Hindlimb muscle (tissue), 1 donor: ENCODE measurements at regions not wholly inside any gene's neighbourhood (a gene's known extent, or its start where the extent isn't known, plus 50 kb on each side); places are given as distances from the start of the nearest gene placed in this dataset.
"Not testable (repeated sequence)": the region's sequence is repeated elsewhere in the genome, so short reads cannot be mapped to it uniquely, and the experiment has no call there.

ENCODE experiments used
- DNase-seq: peaks from one replicate; pipeline ENCODE4 v3.0.0-alpha.2; 2013

DNA sequence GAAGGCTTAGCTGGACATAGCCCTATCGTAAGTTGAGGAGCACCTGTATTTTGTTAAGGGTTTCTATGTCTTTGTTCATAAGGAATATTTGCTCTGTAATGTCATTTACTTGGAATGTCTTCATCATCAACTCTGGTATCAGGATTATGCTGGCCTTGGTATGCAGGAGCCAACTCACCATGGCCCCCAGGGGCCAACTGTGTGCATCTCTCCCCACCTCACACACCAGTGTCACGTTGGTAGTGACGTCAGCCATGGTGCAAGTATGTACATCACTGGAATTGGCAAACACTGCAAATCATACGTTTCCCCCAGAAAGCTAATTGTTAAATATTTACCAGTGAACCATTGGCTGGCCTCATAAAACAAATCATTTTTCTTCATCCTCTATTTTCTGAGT is 70.8 kb downstream of the YTHDF1 start:
- DNase-seq = no peak

GRCh38 chr20:63142933-63143332 is 73.0 kb downstream of the YTHDF1 start:
- no peak for DNase-seq

GRCh38 chr20:63141531-63141930 is 74.4 kb downstream of the YTHDF1 start:
- DNase-seq = no peak

DNA sequence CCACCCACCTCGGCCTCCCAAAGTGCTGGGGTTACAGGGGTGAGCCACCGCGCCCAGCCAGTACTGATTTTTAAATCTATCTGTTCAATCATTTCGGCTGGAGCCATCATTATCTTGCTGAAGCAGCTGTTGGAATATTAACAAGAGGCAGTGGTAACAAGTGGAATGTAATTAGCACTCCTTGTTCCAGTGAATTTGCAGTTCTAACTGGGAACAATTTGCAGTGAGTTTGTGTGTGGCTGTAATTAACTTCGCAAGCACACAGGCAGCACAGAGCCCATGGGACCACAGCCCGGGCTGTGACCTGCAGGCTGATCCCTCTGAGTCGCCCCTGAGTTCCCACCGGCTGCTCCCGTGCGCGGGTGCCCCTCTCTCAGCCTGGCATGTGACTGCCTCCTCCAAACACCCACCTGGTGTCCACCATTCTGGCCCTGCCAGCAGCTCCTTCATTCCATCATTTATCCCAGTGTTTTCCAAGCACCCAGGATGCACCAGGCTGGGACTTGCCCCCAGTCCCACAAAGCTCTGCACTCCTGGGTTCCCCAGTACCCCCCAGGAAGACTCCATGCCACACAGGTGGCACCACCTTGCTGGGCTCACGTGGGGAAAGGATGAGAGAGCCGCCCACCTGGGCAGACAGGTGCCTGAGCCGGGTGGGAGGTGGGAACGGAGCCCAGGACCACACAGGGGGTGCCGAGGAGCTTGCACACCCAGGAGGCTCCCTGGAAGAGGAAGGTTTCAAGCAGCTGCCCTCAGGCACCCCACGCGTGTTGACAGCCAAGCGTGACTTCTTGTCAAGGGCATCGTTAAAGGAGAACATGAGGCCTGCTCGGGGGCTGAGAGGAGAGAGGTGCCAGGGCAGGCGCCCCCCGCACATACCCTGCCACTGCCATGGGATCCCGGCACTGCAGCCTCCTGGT is 75.2 kb downstream of the YTHDF1 start:
- DNase-seq = no peak

GRCh38 chr20:63139837-63140236 is 76.1 kb downstream of the YTHDF1 start:
- DNase-seq = no peak

- DNase-seq = no peak
Observed at GRCh38 chr20:63139356-63139755, 76.6 kb downstream of the YTHDF1 start.

- DNase-seq = no peak
Observed at GRCh38 chr20:63138855-63139341, 77.0 kb downstream of the YTHDF1 start.

- no peak for DNase-seq
Observed at GRCh38 chr20:63137851-63138415, 78.0 kb downstream of the YTHDF1 start.

- DNase-seq = no peak
Observed at GRCh38 chr20:63136296-63136695, 79.6 kb downstream of the YTHDF1 start.

DNA sequence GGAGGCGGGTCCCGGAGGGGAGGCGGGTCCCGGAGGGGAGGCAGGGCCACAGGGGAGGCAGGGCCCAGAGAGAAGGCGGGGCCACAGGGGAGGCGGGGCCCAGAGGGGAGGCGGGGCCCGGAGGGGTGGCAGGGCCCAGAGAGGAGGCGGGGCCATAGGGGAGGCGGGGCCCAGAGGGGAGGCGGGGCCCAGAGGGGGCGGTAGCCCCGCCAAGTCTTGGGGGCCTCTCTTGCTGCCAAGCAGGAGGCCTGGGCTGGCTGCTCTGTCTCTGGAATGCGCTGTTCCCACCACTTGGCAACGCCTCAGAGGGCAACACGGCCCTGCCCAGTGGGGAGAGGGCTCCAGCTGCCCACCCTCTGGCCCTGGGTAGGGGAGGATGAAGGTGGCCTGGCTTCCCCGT is 80.5 kb downstream of the YTHDF1 start:
- DNase-seq = no peak

- DNase-seq = not testable (repeated sequence)
Observed at GRCh38 chr20:63134711-63135361, 81.1 kb downstream of the YTHDF1 start.

GRCh38 chr20:63134201-63134612 is 81.7 kb downstream of the YTHDF1 start:
- no peak for DNase-seq

DNA sequence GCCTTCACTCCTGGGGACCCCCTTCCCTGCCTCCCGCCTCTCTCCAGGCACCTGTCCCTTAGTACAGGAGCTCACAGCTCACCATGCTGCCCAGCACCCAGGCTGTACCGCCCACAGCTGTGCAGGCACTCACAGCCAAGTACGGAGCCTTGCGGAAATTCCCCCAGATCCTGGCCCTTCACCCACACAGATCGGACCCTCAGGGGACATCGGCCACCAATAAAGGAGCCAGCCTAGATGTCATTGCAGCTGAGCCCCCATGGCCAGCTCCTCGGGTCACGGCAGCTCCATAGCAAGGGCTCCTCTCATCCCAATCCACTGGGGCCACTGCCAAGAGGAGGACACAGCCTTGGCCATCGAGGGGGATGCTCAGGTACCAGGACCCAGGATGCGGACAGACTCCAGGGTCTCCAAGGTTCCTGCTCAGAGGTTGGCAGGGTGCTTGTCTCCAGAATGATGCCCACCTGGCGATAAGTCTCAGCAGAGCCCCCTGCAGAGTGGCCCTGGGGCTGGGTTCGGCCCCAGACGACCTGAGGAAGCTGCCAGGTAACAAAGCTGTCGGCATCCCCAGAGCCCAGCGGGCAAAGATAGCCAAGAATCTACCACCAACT is 82.3 kb downstream of the YTHDF1 start:
- DNase-seq = no peak

DNA sequence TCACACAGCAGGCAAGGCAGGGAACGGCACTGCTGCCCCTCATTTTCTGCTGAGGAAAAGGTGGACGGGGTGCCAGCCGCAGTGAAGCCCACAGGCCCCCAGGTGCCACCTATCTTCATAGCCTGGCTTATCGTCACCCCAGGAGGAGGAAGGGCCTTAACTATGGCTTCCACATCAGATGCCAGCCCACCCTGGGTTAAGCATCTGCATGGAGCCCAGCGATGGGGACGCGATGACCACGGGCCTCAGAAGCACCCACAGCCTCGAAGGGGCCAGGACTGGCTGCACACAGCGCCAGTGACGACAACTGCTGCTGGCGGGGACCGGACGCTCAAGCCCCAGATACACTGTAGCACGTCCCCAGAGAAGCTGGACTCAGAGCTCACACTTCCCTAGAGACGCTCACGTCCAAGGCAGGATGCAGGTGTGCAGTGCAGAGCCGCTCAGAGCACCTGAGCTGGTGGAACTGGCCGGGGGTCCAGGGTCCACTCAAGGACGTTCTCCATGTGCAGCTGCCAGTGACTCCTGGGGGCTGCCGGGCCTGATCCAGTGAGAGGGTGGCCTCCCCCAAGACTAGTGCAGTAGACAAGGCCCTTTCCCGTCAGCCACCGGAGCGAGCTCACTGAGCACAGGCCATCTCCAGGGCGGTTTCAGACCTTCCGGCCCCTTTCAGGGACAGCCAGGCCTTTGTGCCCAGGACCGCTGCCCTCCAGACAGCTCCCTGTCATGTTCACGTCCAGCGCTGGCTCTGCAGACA is 83.0 kb downstream of the YTHDF1 start:
- DNase-seq = no peak

DNA sequence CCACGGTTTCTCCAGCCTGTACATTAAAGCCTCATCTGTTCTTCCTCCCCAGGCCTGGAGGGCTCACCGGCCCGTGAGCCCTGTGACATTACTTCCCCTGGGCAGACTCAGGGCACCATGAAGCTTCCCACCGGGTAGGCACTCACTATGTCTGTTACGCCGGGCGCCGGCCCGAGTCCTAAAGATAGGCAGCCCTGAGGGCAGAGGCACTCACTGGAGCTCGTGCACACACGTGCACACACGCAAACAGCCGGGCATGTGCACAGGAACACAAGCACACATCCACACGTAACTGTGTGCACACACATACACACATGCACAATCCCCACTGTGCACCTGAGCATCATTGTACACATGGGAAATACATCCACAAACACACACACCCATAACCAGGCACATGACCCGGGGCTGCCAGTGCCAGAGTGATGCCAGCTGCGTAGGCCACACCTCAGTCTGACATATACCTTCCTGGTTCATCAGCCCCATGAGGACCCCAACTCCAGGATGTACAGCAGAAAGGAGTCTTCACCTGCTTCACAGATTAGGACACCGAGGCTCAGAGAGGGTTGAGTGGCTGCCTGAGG is 83.7 kb downstream of the YTHDF1 start:
- DNase-seq = no peak

DNA sequence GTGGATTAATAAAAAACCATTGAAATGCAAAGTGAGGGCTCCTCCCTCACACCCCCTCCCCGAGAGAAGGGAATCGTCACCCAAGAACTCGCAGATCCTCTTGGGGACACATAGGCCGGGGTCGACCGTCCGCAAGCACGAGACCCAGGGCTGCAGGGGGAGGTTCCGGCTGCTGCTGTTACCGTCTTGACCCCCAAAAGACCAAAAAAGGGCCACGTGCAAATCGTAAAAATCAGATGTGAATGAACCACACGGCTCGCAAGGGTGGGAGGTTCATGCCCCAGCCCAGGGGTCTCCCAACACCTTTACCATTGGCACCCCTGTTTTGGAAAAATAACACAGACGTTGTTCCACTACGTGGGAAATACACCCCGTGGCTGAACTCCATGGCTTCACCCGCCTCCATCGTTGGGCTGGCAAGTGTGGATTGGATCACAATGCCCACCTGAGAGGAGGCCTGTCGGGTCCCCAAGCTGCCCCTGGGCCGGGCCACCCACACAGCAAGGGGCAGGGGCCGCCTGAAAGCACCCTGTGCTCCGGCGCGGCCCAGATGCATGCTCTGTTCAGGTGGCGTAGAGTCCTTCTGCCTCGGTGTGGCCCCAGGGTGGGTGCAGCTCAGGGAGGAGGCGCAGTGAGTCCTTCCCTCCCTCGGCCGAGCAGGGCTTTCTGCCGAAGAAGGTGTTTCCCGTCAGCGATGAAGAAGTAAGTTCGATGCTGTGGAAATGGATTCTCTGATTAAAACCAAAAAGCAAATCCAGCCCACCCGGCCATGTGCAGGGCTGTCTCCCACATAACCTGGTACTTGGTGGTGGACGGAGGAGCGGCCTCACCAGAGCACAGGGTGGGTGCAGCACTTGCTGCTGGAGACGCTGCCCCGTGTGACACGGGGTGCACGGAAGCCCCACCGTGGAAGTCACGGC is 85.0 kb downstream of the YTHDF1 start:
- DNase-seq = no peak

- DNase-seq = no peak
Observed at GRCh38 chr20:63129991-63130657, 85.8 kb downstream of the YTHDF1 start.

- no peak for DNase-seq
Observed at GRCh38 chr20:63129376-63129965, 86.5 kb downstream of the YTHDF1 start.

GRCh38 chr20:63128956-63129355 is 87.0 kb downstream of the YTHDF1 start:
- no peak for DNase-seq

DNA sequence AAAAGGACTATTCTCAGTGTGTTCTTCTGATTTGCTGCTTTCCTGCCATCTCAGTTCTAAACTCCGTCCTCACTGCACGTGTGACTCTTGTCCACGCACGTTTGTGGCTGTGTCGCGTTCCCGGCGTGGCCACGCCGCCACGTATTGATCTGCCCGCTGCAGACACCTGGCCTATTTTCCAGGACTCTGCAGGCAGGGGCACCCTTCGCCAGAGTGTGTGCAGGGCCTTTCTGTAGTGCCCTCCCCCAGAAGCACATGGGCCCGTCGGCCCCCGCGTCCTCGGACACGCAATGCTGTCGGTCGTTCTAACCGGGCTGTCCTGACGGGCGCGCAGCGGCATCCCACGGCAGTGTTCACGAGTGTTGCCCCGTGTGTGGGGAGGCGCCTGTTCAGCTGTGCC is 87.6 kb downstream of the YTHDF1 start:
- no peak for DNase-seq
